GM21528 (cell line): ENCODE measurements at regions not wholly inside any gene's neighbourhood (a gene's known extent, or its start where the extent isn't known, plus 50 kb on each side); places are given as distances from the start of the nearest gene placed in this dataset.

Experiments used
- ATAC-seq: cut with Tn5 transposase; IDR thresholded peaks from one replicate; pipeline ENCODE4 v1.9.1; 2021; ENCODE audit warnings: mild to moderate bottlenecking, moderate library complexity; ENCODE audit not compliant: unreplicated experiment, low FRiP score

GRCh38 chr3:72204452-72204851, 419.5 kb upstream of the PROK2 start:
- ATAC-seq = no peak

DNA sequence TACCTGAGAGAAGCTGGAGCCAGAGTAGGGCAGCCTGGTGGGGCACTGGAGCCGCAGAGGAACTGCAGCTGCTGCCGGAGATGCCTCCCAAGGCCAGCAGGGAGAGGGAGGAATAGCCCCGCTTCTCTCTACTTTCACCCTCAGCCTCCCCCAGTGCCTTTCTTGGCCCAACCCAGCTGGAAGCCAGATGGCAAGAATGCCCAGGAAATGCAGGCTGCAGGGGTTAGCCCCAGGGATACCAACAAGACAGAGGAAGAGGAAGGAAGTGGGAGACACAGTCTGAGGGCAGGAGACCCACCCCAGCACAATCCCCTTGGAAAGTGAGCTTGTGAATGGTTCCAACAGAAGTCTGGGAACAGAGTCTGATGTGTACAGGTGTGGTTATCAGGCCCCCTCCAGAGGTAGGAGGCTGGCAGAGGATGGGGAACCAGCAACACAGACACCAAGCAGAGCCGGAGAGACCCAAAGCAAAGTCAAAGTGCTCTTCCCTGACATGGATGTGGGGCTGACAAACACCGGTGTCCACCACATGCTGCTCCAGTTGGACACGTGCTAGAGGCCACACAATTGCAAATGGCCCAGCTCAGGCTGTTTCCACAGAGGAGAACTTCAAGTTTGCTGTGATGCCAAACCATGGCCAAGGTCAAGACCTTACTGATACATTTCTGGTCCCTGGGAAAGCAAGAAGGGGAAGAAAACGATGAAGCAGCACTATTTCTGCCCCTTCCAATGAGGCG, 418.8 kb upstream of the PROK2 start:
- no peak for ATAC-seq

DNA sequence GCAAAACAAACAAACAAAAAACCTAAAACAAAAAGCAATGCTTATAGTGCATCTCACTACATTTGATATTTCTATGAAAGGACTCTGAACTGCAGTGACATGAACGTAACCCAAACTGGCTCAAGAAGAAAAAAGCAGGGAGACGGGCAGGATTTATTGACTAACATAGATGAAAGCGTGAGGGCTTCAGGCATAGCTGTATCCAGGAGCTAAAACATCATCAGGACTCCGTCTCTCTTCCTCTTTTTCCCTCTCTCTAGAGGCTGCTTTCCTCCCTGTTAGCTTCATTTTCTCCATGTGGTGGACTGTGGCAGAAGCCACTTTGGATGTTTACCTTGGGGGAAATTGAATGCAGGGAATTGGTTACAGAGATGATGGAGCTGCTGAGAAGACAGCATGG, 418.2 kb upstream of the PROK2 start:
- no peak for ATAC-seq

DNA sequence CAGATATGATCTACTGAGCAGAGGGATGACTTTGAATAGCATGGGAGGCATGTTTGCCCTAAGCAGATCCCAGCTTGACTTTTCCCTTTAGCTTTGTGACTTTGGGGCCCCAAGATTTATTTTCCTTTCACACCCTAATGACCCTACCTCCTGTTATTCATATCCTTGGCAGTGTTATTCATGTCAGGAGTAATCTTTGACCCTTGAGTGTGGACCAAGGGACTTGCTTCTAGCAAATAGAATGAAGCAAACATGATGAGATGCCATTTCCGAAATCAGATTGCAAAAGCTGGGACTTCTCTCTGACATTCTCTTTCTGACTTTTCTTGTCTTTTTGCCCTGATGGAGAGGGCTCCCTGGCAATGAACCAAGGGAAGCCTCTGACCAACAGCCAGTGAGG, 415.4 kb upstream of the PROK2 start:
- ATAC-seq = no peak

GRCh38 chr3:72199530-72199929, 414.6 kb upstream of the PROK2 start:
- no peak for ATAC-seq

DNA sequence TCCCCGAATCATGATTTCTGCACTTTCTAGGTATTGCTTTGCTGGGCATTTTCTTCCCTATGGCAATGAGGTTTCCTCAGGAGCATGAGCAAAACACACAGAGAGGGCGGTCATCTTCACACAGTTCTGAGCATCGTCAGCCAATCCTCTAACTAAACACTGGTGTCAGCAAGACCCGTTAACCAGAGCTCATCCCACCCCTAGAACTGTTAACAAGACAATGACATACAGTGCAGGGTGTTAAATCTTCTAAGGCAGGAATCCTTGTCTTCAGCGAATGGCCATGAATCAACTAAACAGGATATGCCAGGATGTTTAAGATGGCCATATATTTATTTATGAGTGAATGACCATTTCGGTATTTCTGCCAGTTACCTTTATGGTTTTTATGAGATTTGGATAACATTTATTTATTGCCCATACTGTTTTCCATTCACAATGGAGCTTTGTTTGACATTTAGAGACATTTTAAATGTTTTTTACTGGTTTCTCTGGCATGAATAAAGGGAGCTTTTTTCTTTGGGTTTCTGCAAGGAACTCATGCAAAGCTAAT, 411.5 kb upstream of the PROK2 start:
- ATAC-seq = no peak

GRCh38 chr3:72195895-72196294, 410.9 kb upstream of the PROK2 start:
- no peak for ATAC-seq

DNA sequence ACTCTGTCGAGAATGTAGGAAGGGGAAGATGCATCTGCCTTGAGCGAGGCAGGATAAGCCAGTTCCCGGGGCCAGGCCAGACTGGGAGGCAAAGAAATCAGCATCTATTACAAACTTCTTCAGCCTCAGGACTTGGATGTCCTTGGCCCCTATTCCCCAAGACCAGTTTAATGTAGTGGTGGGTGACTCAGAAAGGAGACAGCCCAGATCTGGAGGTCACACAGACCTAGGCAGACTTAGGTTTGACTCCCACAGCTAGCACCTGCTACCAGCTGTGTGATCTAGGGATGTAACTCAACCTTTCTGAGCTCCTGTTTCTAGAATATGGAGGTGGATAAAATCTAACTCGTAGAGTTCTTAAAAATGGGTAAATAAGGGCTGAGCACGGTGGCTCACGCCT, 409.5 kb upstream of the PROK2 start:
- ATAC-seq = no peak

DNA sequence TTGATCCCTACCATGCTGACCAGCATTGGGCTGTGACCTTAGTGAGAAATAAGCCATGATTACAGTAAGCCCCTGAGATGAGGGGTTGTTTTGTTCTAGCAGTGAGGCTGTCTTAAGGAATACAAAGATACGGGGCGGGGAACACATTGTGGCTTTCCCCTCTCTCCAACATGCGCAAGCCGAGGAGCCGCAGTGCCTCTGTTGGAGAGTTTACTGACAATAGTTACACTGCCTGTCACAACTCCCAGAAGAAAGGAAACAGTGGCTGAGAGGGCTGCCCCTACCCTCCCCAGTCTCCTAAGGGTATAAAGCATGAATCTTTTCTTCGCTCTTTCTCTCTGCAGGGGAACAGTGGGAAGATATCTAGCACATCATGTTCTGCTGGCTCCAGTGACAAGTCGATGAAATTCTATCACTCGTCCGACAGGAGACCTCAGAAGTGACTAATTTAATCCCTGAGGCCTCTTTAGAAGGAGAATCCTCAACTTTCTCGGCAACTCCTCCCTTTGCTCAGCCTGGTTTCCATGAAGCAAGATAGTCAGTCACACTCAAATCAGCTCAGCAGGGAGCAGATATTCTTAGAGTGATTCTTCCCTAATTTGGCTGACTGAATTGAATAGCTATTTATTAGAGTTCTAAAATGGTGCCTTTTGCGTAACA, 409.0 kb upstream of the PROK2 start:
- ATAC-seq = no peak

- no peak for ATAC-seq
These were observed 407.6 kb upstream of the PROK2 start for GRCh38 chr3:72192572-72192971.

- no peak for ATAC-seq
These were observed 406.4 kb upstream of the PROK2 start for GRCh38 chr3:72191209-72191960.

DNA sequence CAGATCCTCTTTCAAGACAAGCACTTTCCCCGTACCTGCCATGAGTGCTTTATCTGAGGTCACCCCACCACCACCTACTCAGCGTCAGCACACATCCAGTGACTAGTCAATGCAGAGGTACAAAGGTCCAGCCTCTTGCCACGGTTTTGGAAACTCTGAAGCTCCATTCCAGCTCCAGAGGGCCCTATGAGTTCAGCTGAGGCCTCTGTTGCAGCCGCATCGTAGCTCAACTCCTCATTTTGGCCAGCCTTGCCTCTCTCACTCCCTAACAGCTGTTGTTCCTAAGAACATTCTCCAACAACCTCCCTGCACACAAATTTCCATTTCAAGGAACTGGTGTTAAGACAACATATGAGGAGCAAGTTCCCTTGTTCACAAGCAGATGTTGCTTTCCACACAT, 405.1 kb upstream of the PROK2 start:
- ATAC-seq = no peak

- ATAC-seq = no peak
These were observed 404.4 kb upstream of the PROK2 start for GRCh38 chr3:72189339-72189738.

GRCh38 chr3:72188536-72188935, 403.6 kb upstream of the PROK2 start:
- ATAC-seq = no peak

DNA sequence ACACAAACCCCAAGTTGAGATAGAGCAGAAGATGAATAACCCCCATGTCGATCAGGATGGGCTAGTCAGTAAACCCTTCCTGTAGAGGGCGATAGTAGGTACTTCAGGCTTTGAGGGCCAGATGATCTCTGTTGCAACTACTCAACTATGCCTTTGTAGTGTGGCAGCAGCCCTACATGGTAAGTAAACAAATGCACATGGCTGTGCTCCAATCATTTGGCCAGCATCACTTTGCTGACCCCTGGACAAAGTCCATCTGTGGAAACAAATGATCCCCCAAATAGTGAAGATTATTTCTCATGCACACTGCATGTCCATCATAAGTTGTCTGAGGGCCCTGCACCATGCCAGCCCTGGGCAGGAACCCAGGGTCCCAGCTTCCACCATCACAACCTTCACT, 402.2 kb upstream of the PROK2 start:
- ATAC-seq = no peak

DNA sequence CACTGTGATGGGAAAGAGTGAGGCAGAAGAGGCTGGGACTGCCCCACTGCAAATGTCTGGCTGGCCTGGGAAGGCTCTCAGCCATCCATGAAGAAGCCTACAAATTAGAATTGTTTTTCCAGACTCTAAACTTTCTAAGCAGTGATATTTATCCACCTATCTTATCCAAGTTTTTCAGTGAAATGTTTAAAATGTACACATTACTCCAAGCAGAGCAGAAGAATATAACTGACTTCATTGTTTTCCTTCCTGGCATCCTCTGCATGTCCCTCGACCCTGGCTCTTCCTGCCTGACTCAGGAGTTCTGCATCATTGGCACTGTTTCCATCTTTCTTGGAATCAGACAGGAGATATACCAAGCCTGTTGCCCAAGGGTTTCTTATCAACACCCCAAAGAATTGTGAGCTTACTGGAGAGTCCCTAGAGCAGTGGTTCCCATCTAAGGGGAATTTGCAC, 401.5 kb upstream of the PROK2 start:
- ATAC-seq = no peak

DNA sequence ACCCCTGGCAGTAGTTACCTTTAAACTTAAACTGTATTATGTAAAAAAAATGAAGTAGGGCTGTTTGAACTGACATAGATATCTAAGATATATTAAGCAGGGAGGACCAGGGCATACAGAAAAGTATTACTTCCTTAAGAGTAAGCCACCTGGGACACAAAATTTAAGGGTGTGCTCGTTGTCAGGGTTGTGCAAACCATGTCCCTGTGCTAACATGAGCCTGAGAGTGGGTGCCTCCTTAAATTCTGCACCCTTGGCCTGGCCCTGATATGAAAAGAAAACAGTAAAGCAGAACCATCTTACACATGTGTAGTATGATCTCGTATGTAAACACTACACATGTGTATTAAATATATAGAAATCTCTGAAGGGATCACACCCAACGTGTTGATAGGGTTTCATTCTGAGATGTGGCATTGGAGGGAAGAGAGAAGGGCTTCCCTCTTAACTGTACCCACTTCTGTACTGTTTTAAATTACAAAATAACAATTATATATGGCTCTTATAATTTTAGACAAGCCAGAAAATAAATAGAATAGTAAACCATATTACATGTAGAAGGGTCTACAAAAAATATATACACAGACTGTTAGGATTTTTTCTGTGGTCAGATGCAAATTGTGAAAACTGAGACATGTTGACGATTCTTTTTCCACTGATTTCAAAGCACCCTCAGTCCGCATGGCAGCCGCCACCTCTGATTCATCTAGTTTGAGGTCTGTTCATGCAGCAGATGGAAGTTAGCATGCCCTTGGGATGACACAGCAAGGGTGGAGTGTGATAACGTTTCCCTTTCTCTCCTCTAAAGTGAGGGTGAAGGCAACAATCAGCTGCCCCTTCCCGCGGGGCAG, 400.8 kb upstream of the PROK2 start:
- ATAC-seq = peak; percentile 56

DNA sequence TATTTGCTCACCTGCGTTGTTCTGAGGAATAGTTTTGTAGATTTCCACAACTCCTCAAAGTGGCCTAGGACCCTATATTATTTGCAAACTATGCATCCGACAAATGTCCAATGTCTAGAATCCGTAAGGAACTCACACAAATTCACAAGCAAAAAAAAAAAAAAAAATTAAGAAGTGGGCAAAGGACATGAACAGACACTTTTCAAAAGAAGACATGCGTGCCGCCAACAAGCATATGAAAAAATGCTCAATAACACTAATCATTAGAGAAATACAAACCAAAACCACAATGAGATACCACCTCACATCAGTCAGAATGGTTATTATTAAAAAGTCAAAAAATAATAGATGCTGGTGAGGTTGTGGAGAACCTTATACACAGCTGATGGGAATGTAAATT, 398.5 kb upstream of the PROK2 start:
- no peak for ATAC-seq

- no peak for ATAC-seq
These were observed 397.3 kb upstream of the PROK2 start for GRCh38 chr3:72182206-72182605.

DNA sequence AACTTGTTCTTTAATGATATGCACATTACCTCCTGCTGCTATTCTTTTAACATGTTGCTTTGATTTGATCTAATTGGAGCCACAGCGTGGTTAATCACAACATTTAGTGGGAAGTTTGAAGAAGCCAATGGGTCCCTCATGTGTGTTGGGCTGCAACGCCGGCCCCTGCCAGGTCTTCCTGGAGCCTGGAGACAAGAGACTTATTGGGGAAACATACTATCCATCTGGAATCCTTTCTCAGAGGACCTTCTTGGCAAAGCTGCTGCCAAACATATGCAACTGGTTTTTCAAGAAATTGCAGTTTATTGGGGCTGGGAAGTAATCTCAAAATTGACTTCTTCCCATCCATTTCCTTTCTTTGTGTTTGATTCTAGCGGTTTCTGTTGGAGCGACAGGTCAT, 396.3 kb upstream of the PROK2 start:
- ATAC-seq = no peak
